Hepatocyte (in vitro differentiated cells): ENCODE measurements at regions not wholly inside any gene's neighbourhood (a gene's known extent, or its start where the extent isn't known, plus 50 kb on each side); places are given as distances from the start of the nearest gene placed in this dataset.

Experiments used
- DNase-seq: peaks from one replicate; pipeline ENCODE4 v3.0.0-alpha.2; 2016; ENCODE audit warnings: low spot score
- H2AFZ ChIP-seq: fragments of 200-600 bp; sonication (generic); 2 replicates; pipeline ENCODE4 v1.6.0; 2016; ENCODE audit warnings: antibody characterized with exemption, mild to moderate bottlenecking
- H3K27ac ChIP-seq: fragments of 200-600 bp; sonication (generic); 2 replicates; pipeline ENCODE4 v1.5.1; 2016; ENCODE audit warnings: mild to moderate bottlenecking
- H3K27me3 ChIP-seq: fragments of 200-600 bp; sonication (generic); 2 replicates; pipeline ENCODE4 v1.6.1; 2016
- H3K36me3 ChIP-seq: fragments of 200-600 bp; sonication (generic); replicated peaks from 2 replicates; pipeline ENCODE4 v1.5.1; 2016; ENCODE audit warnings: low read depth; ENCODE audit not compliant: insufficient read depth
- H3K4me1 ChIP-seq: fragments of 200-600 bp; sonication (generic); 2 replicates; pipeline ENCODE4 v1.5.1; 2016; ENCODE audit warnings: mild to moderate bottlenecking, moderate library complexity; ENCODE audit not compliant: insufficient read depth
- H3K4me2 ChIP-seq: fragments of 200-600 bp; sonication (generic); 2 replicates; pipeline ENCODE4 v1.6.0; 2016
- H3K4me3 ChIP-seq: fragments of 200-600 bp; sonication (generic); 2 replicates; pipeline ENCODE4 v1.5.1; 2016; ENCODE audit warnings: mild to moderate bottlenecking
- H3K79me2 ChIP-seq: fragments of 200-600 bp; sonication (generic); 2 replicates; pipeline ENCODE4 v1.6.0; 2017; ENCODE audit warnings: mild to moderate bottlenecking
- H3K9me2 ChIP-seq: fragments of 200-600 bp; sonication (generic); replicated peaks from 2 replicates; pipeline ENCODE4 v1.6.0; 2017; ENCODE audit warnings: mild to moderate bottlenecking; ENCODE audit not compliant: insufficient read depth
- H3K9me3 ChIP-seq: fragments of 200-600 bp; sonication (generic); 2 replicates; pipeline ENCODE4 v1.5.1; 2016; ENCODE audit warnings: low read depth, mild to moderate bottlenecking
- H4K20me1 ChIP-seq: fragments of 200-600 bp; sonication (generic); 2 replicates; pipeline ENCODE4 v1.6.0; 2016; ENCODE audit warnings: mild to moderate bottlenecking; ENCODE audit not compliant: insufficient read depth, poor library complexity, severe bottlenecking
- EZH2 ChIP-seq: fragments of 200-600 bp; sonication (generic); IDR thresholded peaks from 2 replicates; pipeline ENCODE4 v1.6.1; 2016; ENCODE audit warnings: antibody characterized with exemption, mild to moderate bottlenecking, borderline replicate concordance
- EZH2phosphoT487 ChIP-seq: fragments of 200-600 bp; sonication (generic); IDR thresholded peaks from one replicate; pipeline ENCODE4 v1.6.1; 2018; ENCODE audit warnings: antibody characterized with exemption, mild to moderate bottlenecking, low read depth, moderate library complexity; ENCODE audit not compliant: unreplicated experiment, severe bottlenecking
- WGBS: methylation state at CpG from one replicate; pipeline ENCODE4 v1.1.6; 2016; ENCODE audit warnings: low lambda C conversion rate; ENCODE audit errors: missing lambda C conversion rate; 5-methylcytosine and 5-hydroxymethylcytosine counted together
- TF ChIP-seq, protein P1 (sequence below): fragments of 200-600 bp; sonication (generic); IDR thresholded peaks from 2 replicates; pipeline ENCODE4 v1.5.1; 2016; ENCODE audit warnings: antibody characterized with exemption, mild to moderate bottlenecking; ENCODE audit not compliant: poor library complexity

DNA sequence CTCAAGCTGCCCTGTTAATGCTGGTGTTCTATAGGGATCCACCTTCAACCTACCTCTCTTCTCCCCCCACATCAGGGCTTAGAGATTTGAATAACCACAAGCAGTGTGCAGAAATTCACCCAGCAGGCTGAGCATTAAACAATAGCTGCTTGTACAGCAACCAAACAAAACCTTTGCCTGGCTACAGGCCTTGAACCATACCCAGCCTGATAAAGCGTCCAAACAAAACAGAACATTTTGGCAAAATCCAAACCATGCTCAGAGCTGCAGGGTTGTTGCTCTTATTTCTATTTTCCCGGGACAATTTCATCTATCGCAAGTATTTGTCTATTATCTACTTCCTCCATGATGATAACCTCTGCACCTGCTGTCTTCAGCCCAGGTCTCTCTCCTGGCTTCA is 142.3 kb downstream of the UNC5CL start:
- H3K9me2 ChIP-seq: no peaks in the 10 kb centered on the region
- no peaks in the 10 kb centered on the region for H3K27me3 ChIP-seq
- H3K4me1 ChIP-seq: peaks cover 3% of the 10 kb centered on the region
- H3K79me2 ChIP-seq: no peaks in the 10 kb centered on the region
- no peak overlapping the region for H3K27ac ChIP-seq
- no peaks in the 10 kb centered on the region for H4K20me1 ChIP-seq
- H3K4me2 ChIP-seq: no peak overlapping the region
- no peaks in the 10 kb centered on the region for H3K36me3 ChIP-seq
- no peak for DNase-seq
- 87% methylated on average over 3 of the region's 3 CpGs for WGBS
- no peaks in the 10 kb centered on the region for H3K9me3 ChIP-seq
- H3K4me3 ChIP-seq: no peak overlapping the region
- TF ChIP-seq EZH2 (no peak), EZH2phosphoT487 (no peak)
- TF ChIP-seq, protein P1, sequence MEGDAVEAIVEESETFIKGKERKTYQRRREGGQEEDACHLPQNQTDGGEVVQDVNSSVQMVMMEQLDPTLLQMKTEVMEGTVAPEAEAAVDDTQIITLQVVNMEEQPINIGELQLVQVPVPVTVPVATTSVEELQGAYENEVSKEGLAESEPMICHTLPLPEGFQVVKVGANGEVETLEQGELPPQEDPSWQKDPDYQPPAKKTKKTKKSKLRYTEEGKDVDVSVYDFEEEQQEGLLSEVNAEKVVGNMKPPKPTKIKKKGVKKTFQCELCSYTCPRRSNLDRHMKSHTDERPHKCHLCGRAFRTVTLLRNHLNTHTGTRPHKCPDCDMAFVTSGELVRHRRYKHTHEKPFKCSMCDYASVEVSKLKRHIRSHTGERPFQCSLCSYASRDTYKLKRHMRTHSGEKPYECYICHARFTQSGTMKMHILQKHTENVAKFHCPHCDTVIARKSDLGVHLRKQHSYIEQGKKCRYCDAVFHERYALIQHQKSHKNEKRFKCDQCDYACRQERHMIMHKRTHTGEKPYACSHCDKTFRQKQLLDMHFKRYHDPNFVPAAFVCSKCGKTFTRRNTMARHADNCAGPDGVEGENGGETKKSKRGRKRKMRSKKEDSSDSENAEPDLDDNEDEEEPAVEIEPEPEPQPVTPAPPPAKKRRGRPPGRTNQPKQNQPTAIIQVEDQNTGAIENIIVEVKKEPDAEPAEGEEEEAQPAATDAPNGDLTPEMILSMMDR: no peak
- H2AFZ ChIP-seq: no peak overlapping the region

DNA sequence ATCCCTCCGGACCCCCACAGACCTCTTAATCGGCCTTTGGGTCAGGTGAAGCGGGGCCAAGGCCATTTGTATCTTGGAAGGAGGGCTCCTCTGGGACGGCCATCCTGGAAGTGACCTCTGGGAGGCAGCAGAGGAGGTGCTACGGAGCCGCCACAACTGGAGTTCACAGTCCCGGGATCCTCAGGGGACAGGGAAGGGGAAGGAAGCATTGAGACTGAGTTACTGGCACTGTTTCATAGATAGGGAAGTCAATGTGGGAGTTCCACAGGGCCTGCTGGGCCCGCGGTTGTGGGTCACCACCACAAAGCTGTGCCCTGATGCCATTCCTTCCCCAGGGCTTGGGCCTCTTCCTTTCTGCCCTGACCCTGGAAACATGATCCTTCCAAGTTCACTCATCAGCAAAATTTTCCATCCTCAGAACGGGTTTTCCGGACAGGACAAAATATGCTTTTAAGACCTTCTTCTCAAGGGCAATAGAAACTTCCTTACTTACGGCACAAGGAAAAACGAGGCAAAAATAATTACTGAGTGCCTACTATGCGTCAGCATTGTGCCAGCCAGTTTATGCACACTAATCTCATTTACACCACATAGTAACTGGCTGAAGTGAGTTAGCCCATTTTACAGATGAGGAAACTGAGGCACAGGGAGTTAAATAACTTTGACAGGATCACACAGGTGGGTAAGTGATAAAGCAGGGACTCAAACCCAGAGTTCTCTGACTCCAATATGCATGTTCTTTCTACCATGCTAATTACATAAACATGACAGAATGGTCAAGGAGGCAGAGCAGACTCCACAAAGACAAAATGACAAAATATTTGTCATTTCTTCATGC is 143.8 kb downstream of the UNC5CL start:
- no peak overlapping the region for H3K4me2 ChIP-seq
- H3K79me2 ChIP-seq: no peaks in the 10 kb centered on the region
- no peak overlapping the region for H3K4me3 ChIP-seq
- TF ChIP-seq, protein P1: peak; percentile 62
- TF ChIP-seq EZH2phosphoT487: no peak
- no peak for TF ChIP-seq EZH2
- H3K9me3 ChIP-seq: no peaks in the 10 kb centered on the region
- H4K20me1 ChIP-seq: no peaks in the 10 kb centered on the region
- no peak overlapping the region for H2AFZ ChIP-seq
- no peaks in the 10 kb centered on the region for H3K9me2 ChIP-seq
- H3K27ac ChIP-seq: no peak overlapping the region
- DNase-seq: peak; percentile 82
- no peaks in the 10 kb centered on the region for H3K36me3 ChIP-seq
- WGBS: 46% methylated on average over 14 of the region's 14 CpGs
- H3K4me1 ChIP-seq: peaks cover 3% of the 10 kb centered on the region
- no peaks in the 10 kb centered on the region for H3K27me3 ChIP-seq

DNA sequence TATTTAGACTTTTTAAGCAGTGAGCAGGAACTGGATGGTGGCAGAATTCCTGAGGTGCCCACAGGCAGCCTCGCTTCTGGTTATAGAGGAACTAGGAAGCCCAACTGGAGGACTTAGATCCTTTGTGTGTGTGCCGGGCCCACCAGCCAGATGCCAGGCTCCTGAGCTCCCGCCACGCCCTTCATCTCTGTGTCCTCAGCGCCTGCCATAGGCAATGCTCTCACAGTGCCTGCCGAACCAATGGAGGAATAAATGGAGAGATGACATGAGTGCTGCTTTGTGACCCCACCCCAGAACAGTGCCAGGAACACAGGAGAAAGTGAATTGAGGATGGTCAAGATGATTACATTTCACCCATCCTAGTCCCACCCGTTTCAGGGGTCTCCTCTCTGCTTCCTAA is 146.0 kb downstream of the UNC5CL start:
- no peak for TF ChIP-seq EZH2
- no peak for TF ChIP-seq EZH2phosphoT487
- TF ChIP-seq, protein P1: no peak
- Histone ChIP-seq H3K79me2 (no peaks in the 10 kb centered on the region), H3K9me3 (no peaks in the 10 kb centered on the region), H3K9me2 (no peaks in the 10 kb centered on the region), H2AFZ (no peak overlapping the region), H3K27ac (no peak overlapping the region), H3K4me1 (no peaks in the 10 kb centered on the region), H3K4me3 (no peak overlapping the region), H3K27me3 (no peaks in the 10 kb centered on the region), H3K4me2 (no peak overlapping the region), H3K36me3 (no peaks in the 10 kb centered on the region), H4K20me1 (no peaks in the 10 kb centered on the region)
- 87% methylated on average over 7 of the region's 7 CpGs for WGBS
- DNase-seq: no peak
